Osteocyte (in vitro differentiated cells): ENCODE measurements at regions not wholly inside any gene's neighbourhood (a gene's known extent, or its start where the extent isn't known, plus 50 kb on each side); places are given as distances from the start of the nearest gene placed in this dataset.

Experiments used
- DNase-seq: peaks from one replicate; pipeline ENCODE4 v3.0.0; 2021; ENCODE audit warnings: mixed read lengths; ENCODE audit not compliant: unreplicated experiment; ENCODE audit errors: extremely low spot score
- H3K27ac Mint-ChIP-seq: one replicate; pipeline ENCODE4 v1.8.0; 2021; ENCODE audit warnings: mild to moderate bottlenecking, mixed read lengths; ENCODE audit not compliant: unreplicated experiment
- H3K27me3 Mint-ChIP-seq: one replicate; pipeline ENCODE4 v1.8.0; 2021; ENCODE audit warnings: mixed read lengths; ENCODE audit not compliant: unreplicated experiment
- H3K36me3 Mint-ChIP-seq: one replicate; pipeline ENCODE4 v1.8.0; 2021; ENCODE audit warnings: mixed read lengths; ENCODE audit not compliant: unreplicated experiment
- H3K4me1 Mint-ChIP-seq: one replicate; pipeline ENCODE4 v1.8.0; 2021; ENCODE audit warnings: mixed read lengths; ENCODE audit not compliant: unreplicated experiment
- H3K4me3 Mint-ChIP-seq: one replicate; pipeline ENCODE4 v1.8.0; 2021; ENCODE audit warnings: mild to moderate bottlenecking, moderate library complexity, mixed read lengths; ENCODE audit not compliant: unreplicated experiment
- H3K9me3 Mint-ChIP-seq: one replicate; pipeline ENCODE4 v1.8.0; 2021; ENCODE audit warnings: mixed read lengths; ENCODE audit not compliant: unreplicated experiment
- TF ChIP-seq, protein P1 (sequence below): fragments of 200-600 bp; sonication (generic); IDR thresholded peaks from 2 replicates; pipeline ENCODE4 v1.5.0; 2021; ENCODE audit warnings: antibody characterized with exemption, mild to moderate bottlenecking, moderate library complexity

DNA sequence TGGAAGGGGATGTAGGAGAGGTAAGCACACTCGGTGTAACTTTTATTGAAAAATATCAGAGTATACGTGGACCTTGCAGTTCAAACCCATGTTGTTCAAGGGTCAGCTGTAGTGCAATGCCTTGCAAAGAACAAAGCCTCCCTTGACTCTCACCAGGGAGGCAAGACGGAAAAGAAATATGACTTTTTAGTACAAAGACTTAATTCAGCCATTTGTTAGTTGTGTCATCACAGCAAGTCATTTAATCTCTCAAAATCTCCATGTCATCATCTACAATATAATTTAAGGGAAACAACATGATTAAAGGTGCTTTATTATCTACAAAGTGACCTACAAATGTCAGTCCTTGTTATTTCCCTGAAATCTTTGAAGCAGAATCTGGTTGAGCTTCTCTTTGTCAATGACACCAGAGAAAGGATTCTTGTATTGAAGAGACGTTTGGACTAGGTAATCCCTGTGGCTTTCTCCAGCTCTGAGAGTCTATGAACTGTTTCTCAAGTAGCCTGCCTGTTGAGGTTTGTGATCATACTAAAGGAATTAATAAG is 502.8 kb downstream of the REEP3 start:
- no peaks in the 10 kb centered on the region for H3K4me1 Mint-ChIP-seq
- H3K27me3 Mint-ChIP-seq = peaks cover 2% of the 10 kb centered on the region
- DNase-seq = no peak
- H3K36me3 Mint-ChIP-seq = no peaks in the 10 kb centered on the region
- TF ChIP-seq, protein P1, sequence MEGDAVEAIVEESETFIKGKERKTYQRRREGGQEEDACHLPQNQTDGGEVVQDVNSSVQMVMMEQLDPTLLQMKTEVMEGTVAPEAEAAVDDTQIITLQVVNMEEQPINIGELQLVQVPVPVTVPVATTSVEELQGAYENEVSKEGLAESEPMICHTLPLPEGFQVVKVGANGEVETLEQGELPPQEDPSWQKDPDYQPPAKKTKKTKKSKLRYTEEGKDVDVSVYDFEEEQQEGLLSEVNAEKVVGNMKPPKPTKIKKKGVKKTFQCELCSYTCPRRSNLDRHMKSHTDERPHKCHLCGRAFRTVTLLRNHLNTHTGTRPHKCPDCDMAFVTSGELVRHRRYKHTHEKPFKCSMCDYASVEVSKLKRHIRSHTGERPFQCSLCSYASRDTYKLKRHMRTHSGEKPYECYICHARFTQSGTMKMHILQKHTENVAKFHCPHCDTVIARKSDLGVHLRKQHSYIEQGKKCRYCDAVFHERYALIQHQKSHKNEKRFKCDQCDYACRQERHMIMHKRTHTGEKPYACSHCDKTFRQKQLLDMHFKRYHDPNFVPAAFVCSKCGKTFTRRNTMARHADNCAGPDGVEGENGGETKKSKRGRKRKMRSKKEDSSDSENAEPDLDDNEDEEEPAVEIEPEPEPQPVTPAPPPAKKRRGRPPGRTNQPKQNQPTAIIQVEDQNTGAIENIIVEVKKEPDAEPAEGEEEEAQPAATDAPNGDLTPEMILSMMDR = no peak
- peaks cover 14% of the 10 kb centered on the region for H3K9me3 Mint-ChIP-seq
- no peak overlapping the region for H3K27ac Mint-ChIP-seq
- H3K4me3 Mint-ChIP-seq = no peak overlapping the region

GRCh38 chr10:64033711-64034110 is 512.5 kb downstream of the REEP3 start:
- TF ChIP-seq, protein P1 = no peak
- Mint-ChIP-seq H3K4me3 (no peak overlapping the region), H3K27ac (no peak overlapping the region), H3K9me3 (no peaks in the 10 kb centered on the region), H3K36me3 (no peaks in the 10 kb centered on the region), H3K27me3 (peaks cover 27% of the 10 kb centered on the region), H3K4me1 (peaks cover 16% of the 10 kb centered on the region)
- no peak for DNase-seq

DNA sequence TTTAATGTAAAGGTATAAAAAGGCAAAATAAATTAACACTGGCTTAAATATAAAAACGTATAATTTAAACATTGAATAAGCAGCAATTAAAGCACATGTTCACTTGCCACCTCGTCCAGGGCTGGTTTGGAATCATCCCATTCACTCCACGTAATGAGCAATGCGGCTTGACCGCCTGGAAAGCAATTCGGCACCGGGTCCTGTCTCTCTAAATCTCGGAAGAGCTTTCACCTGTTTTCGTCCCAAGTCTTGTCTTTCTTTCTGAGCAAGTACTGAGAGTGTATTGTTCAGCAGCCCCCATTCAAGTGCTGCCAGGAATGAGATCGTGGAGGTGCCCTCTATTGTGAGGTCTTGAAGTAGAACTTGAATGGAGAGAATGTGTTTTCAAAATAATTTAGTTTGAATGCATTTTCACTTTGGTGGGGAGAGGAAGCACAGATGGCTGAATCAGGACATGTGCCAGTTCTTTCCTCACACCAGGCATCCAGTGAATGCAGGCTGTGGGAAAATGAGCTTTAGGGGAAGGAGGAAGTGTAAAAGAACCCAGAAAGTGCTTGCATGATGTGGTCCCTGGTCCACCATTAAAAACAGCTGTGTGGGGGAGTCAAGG is 515.2 kb downstream of the REEP3 start:
- TF ChIP-seq, protein P1 = no peak
- H3K4me1 Mint-ChIP-seq = peaks cover 19% of the 10 kb centered on the region
- DNase-seq = no peak
- H3K27me3 Mint-ChIP-seq = peaks cover 20% of the 10 kb centered on the region
- no peak overlapping the region for H3K27ac Mint-ChIP-seq
- H3K36me3 Mint-ChIP-seq = no peaks in the 10 kb centered on the region
- H3K9me3 Mint-ChIP-seq = no peaks in the 10 kb centered on the region
- H3K4me3 Mint-ChIP-seq = no peak overlapping the region

- TF ChIP-seq, protein P1 = no peak
- H3K4me3 Mint-ChIP-seq = no peak overlapping the region
- no peaks in the 10 kb centered on the region for H3K36me3 Mint-ChIP-seq
- no peaks in the 10 kb centered on the region for H3K9me3 Mint-ChIP-seq
- DNase-seq = no peak
- no peak overlapping the region for H3K27ac Mint-ChIP-seq
- peaks cover 19% of the 10 kb centered on the region for H3K4me1 Mint-ChIP-seq
- peaks cover 20% of the 10 kb centered on the region for H3K27me3 Mint-ChIP-seq
Measured at GRCh38 chr10:64037071-64037661, 516.0 kb downstream of the REEP3 start.

DNA sequence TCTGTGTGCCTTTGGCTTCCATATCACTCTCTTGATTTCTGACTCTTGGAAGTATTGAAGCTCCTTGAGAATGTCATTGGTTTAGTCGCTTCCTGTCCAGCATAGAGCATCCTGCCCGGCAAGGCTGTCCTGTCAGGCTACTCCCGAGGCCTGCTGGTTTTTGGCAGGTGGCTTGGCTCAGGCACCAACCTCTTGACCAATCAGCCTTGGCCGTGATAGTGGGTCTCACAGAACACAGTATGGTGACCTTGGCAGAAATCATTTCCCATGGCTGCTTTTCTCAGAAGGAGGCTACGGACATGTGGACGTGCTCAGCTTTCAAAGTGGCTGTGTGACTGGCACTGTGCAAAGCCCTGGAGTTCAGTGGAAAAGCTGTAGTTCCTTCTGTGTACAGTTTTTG is 516.9 kb downstream of the REEP3 start:
- TF ChIP-seq, protein P1 = no peak
- Mint-ChIP-seq H3K27me3 (peaks cover 19% of the 10 kb centered on the region), H3K36me3 (no peaks in the 10 kb centered on the region), H3K4me1 (peaks cover 19% of the 10 kb centered on the region), H3K27ac (no peak overlapping the region), H3K4me3 (no peak overlapping the region), H3K9me3 (no peaks in the 10 kb centered on the region)
- no peak for DNase-seq
